ENCODE measurements at regions not wholly inside any gene's neighbourhood (a gene's known extent, or its start where the extent isn't known, plus 50 kb on each side); places are given as distances from the start of the nearest gene placed in this dataset.

- H3K4me3 ChIP-seq (ENCODE audit: insufficient read length, low read depth): no peak overlapping the region
- H3K4me1 ChIP-seq (ENCODE audit: insufficient read depth, insufficient read length): no peaks in the 10 kb centered on the region
- no peak overlapping the region for H3K9ac ChIP-seq (ENCODE audit: insufficient read length, low read depth)
- TF ChIP-seq SUZ12 (IDR thresholded peaks at IDR 0.05; ENCODE audit: extremely low read depth, insufficient read depth, insufficient read length) (no peak), YY1 (IDR thresholded peaks at IDR 0.05; ENCODE audit: insufficient read depth, insufficient read length) (no peak), ZNF274 (IDR thresholded peaks at IDR 0.05; ENCODE audit: low read depth, low read length) (no peak)
- no peaks in the 10 kb centered on the region for H3K27me3 ChIP-seq (ENCODE audit: insufficient read depth, insufficient read length)
- no peak for DNase-seq (ENCODE audit: low read depth, low spot score)
- no peaks in the 10 kb centered on the region for H3K9me3 ChIP-seq (ENCODE audit: insufficient read depth, low read length)
- H3K36me3 ChIP-seq (ENCODE audit: insufficient read depth, insufficient read length, low read length): no peaks in the 10 kb centered on the region
Measured at GRCh38 chr18:1102848-1103247, 198.2 kb downstream of the ADCYAP1 start.

GRCh38 chr18:1103537-1103936 is 198.9 kb downstream of the ADCYAP1 start:
- no peaks in the 10 kb centered on the region for H3K36me3 ChIP-seq (ENCODE audit: insufficient read depth, insufficient read length, low read length)
- H3K9ac ChIP-seq (ENCODE audit: insufficient read length, low read depth): no peak overlapping the region
- H3K27me3 ChIP-seq (ENCODE audit: insufficient read depth, insufficient read length): no peaks in the 10 kb centered on the region
- no peaks in the 10 kb centered on the region for H3K4me1 ChIP-seq (ENCODE audit: insufficient read depth, insufficient read length)
- no peaks in the 10 kb centered on the region for H3K9me3 ChIP-seq (ENCODE audit: insufficient read depth, low read length)
- TF ChIP-seq SUZ12 (IDR thresholded peaks at IDR 0.05; ENCODE audit: extremely low read depth, insufficient read depth, insufficient read length): no peak
- no peak for TF ChIP-seq YY1 (IDR thresholded peaks at IDR 0.05; ENCODE audit: insufficient read depth, insufficient read length)
- no peak for TF ChIP-seq ZNF274 (IDR thresholded peaks at IDR 0.05; ENCODE audit: low read depth, low read length)
- DNase-seq (ENCODE audit: low read depth, low spot score): no peak
- H3K4me3 ChIP-seq (ENCODE audit: insufficient read length, low read depth): no peak overlapping the region

DNA sequence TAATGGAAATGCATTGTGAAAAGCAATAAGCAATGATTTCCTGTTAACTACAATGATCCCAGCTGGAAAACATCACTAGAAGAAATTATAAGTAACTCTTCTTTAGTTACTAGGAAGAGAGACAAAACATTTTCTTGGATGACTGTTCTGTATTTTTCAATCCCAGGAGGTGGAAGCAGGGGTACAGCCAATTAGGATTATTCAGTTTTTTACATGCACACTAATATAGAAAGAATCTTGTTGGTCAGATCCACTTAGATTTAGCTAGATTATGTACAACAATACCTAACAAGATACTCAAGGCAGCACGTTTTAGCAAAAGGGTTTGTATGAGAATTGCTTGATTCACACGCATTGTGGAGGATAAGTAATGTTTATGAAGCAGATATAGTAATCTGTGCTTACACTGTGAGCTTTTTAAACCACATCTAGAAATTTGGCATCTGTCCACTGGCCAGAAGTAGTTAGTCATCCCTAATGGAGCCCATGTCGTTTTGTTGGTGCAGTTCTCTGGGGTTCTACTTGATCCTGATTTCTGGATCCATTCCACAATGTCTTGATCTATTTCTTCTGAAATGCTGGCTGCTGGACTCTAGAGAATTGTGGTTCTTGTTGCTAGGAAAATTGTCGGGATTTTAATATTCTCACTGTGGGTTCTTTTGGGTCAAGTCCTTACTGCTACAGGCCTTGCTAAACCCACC is 199.7 kb downstream of the ADCYAP1 start:
- Histone ChIP-seq H3K27me3 (ENCODE audit: insufficient read depth, insufficient read length) (no peaks in the 10 kb centered on the region), H3K9ac (ENCODE audit: insufficient read length, low read depth) (no peak overlapping the region), H3K9me3 (ENCODE audit: insufficient read depth, low read length) (no peaks in the 10 kb centered on the region), H3K4me1 (ENCODE audit: insufficient read depth, insufficient read length) (no peaks in the 10 kb centered on the region), H3K36me3 (ENCODE audit: insufficient read depth, insufficient read length, low read length) (no peaks in the 10 kb centered on the region), H3K4me3 (ENCODE audit: insufficient read length, low read depth) (no peak overlapping the region)
- TF ChIP-seq YY1 (IDR thresholded peaks at IDR 0.05; ENCODE audit: insufficient read depth, insufficient read length): no peak
- no peak for TF ChIP-seq ZNF274 (IDR thresholded peaks at IDR 0.05; ENCODE audit: low read depth, low read length)
- no peak for TF ChIP-seq SUZ12 (IDR thresholded peaks at IDR 0.05; ENCODE audit: extremely low read depth, insufficient read depth, insufficient read length)
- no peak for DNase-seq (ENCODE audit: low read depth, low spot score)

DNA sequence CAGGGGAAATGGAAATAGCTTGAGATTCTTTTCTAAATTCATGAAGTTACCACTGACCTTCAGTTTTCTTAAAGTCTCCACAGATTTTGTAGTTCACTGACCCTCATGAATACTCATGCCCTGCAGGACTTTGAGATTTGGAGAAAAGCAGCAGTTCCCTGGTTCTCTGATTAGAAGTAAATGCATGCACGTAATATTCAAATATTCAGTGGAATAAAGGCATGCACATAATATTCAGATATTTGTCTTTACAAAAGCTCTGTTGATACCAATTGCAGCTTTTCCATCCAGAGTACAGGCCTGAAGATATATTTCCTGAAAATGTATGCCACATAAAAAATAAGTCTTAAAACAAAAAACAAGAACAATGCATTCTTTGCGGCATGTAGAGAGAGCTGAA is 219.8 kb downstream of the ADCYAP1 start:
- DNase-seq (ENCODE audit: low read depth, low spot score): no peak
- Histone ChIP-seq H3K4me1 (ENCODE audit: insufficient read depth, insufficient read length) (no peaks in the 10 kb centered on the region), H3K4me3 (ENCODE audit: insufficient read length, low read depth) (no peak overlapping the region), H3K9ac (ENCODE audit: insufficient read length, low read depth) (no peak overlapping the region), H3K36me3 (ENCODE audit: insufficient read depth, insufficient read length, low read length) (no peaks in the 10 kb centered on the region), H3K27me3 (ENCODE audit: insufficient read depth, insufficient read length) (no peaks in the 10 kb centered on the region), H3K9me3 (ENCODE audit: insufficient read depth, low read length) (no peaks in the 10 kb centered on the region)
- TF ChIP-seq YY1 (IDR thresholded peaks at IDR 0.05; ENCODE audit: insufficient read depth, insufficient read length) (no peak), SUZ12 (IDR thresholded peaks at IDR 0.05; ENCODE audit: extremely low read depth, insufficient read depth, insufficient read length) (no peak), ZNF274 (IDR thresholded peaks at IDR 0.05; ENCODE audit: low read depth, low read length) (no peak)

DNA sequence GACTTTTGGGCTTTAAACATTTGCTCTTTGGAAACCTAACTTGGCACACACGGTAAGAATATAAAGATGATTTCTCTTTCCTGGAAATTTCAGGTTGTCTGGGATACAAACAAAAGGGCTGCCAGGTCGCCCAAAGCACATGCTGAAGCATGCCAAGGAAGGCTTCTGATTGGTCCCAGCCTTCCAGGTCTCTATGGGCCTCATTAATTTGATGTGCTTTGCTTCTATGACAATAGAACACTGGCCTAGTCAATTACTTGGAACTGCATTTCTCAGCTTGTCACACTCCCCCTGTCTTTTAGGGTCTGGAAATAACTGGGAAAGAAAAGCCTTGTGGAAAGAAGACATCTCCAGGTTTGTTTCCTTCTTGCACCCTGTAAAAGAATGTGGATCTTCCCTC is 228.9 kb downstream of the ADCYAP1 start:
- Histone ChIP-seq H3K4me1 (ENCODE audit: insufficient read depth, insufficient read length) (no peaks in the 10 kb centered on the region), H3K9ac (ENCODE audit: insufficient read length, low read depth) (no peak overlapping the region), H3K9me3 (ENCODE audit: insufficient read depth, low read length) (no peaks in the 10 kb centered on the region), H3K4me3 (ENCODE audit: insufficient read length, low read depth) (no peak overlapping the region), H3K27me3 (ENCODE audit: insufficient read depth, insufficient read length) (no peaks in the 10 kb centered on the region), H3K36me3 (ENCODE audit: insufficient read depth, insufficient read length, low read length) (no peaks in the 10 kb centered on the region)
- no peak for TF ChIP-seq YY1 (IDR thresholded peaks at IDR 0.05; ENCODE audit: insufficient read depth, insufficient read length)
- DNase-seq (ENCODE audit: low read depth, low spot score): no peak

DNA sequence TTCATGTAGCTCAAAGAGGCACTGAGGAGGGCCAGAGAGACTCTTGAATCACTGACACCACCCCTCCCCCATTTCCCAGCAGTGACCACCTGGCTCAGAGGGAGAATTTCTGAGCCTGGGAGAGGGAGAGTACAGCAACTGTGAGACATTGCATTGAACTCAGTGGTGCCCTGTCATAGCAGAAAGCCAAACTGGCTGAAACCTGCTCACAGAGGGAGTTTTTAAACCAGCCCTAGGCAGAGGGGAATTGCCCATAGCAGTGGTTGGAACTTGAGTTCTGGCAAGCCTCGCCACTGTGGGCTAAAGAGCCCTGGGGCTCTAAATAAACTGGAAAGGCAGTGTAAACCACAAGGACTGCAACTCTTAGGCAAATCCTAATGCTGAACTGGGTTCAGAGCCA is 243.1 kb downstream of the ADCYAP1 start:
- Histone ChIP-seq H3K9me3 (ENCODE audit: insufficient read depth, low read length) (0 out of 2 replicates have a peak, but pooled peaks cover 7% of the 10 kb centered on the region), H3K9ac (ENCODE audit: insufficient read length, low read depth) (no peak overlapping the region), H3K4me1 (ENCODE audit: insufficient read depth, insufficient read length) (no peaks in the 10 kb centered on the region), H3K4me3 (ENCODE audit: insufficient read length, low read depth) (no peak overlapping the region), H3K27me3 (ENCODE audit: insufficient read depth, insufficient read length) (no peaks in the 10 kb centered on the region), H3K36me3 (ENCODE audit: insufficient read depth, insufficient read length, low read length) (no peaks in the 10 kb centered on the region)
- peak; percentile 5 for DNase-seq (ENCODE audit: low read depth, low spot score)
- TF ChIP-seq SUZ12 (IDR thresholded peaks at IDR 0.05; ENCODE audit: extremely low read depth, insufficient read depth, insufficient read length) (no peak), ZNF274 (IDR thresholded peaks at IDR 0.05; ENCODE audit: low read depth, low read length) (no peak), YY1 (IDR thresholded peaks at IDR 0.05; ENCODE audit: insufficient read depth, insufficient read length) (no peak)

- H3K27me3 ChIP-seq (ENCODE audit: insufficient read depth, insufficient read length): no peaks in the 10 kb centered on the region
- DNase-seq (ENCODE audit: low read depth, low spot score): no peak
- no peak overlapping the region for H3K4me3 ChIP-seq (ENCODE audit: insufficient read length, low read depth)
- no peaks in the 10 kb centered on the region for H3K9me3 ChIP-seq (ENCODE audit: insufficient read depth, low read length)
- H3K4me1 ChIP-seq (ENCODE audit: insufficient read depth, insufficient read length): no peaks in the 10 kb centered on the region
- H3K9ac ChIP-seq (ENCODE audit: insufficient read length, low read depth): no peak overlapping the region
- no peaks in the 10 kb centered on the region for H3K36me3 ChIP-seq (ENCODE audit: insufficient read depth, insufficient read length, low read length)
- TF ChIP-seq SUZ12 (IDR thresholded peaks at IDR 0.05; ENCODE audit: extremely low read depth, insufficient read depth, insufficient read length) (no peak), ZNF274 (IDR thresholded peaks at IDR 0.05; ENCODE audit: low read depth, low read length) (no peak), YY1 (IDR thresholded peaks at IDR 0.05; ENCODE audit: insufficient read depth, insufficient read length) (no peak)
Measured at GRCh38 chr18:1149709-1150108, 245.0 kb downstream of the ADCYAP1 start.

All from NT2/D1 (cell line).